Fibroblast of lung (primary cell): ENCODE measurements at regions not wholly inside any gene's neighbourhood (a gene's known extent, or its start where the extent isn't known, plus 50 kb on each side); places are given as distances from the start of the nearest gene placed in this dataset.

ENCODE experiments used
- DNase-seq, 2 donors: peaks; one replicate each; pipeline versions ENCODE4 v3.0.0 to v3.0.0-alpha.2; 2010; ENCODE audit warnings: low read depth in 2 of 2
- H2AFZ ChIP-seq: 2 replicates; pipeline ENCODE4 v1.5.1; 2012; ENCODE audit warnings: low read length, control low read depth, inconsistent platforms
- H3K27ac ChIP-seq: 2 replicates; pipeline ENCODE4 v1.5.1; 2011; ENCODE audit warnings: low read length, control low read depth; ENCODE audit not compliant: insufficient read depth
- H3K27me3 ChIP-seq: 2 replicates; pipeline ENCODE4 v1.5.1; 2011; ENCODE audit warnings: mild to moderate bottlenecking, low read length; ENCODE audit not compliant: control insufficient read depth, insufficient read depth
- H3K36me3 ChIP-seq: 2 replicates; pipeline ENCODE4 v1.5.1; 2011; ENCODE audit warnings: low read length; ENCODE audit not compliant: control insufficient read depth, insufficient read depth
- H3K4me1 ChIP-seq: 2 replicates; pipeline ENCODE4 v1.5.1; 2011; ENCODE audit warnings: low read length; ENCODE audit not compliant: control insufficient read depth, insufficient read depth; ENCODE audit errors: extremely low read depth
- H3K4me2 ChIP-seq: 2 replicates; pipeline ENCODE4 v1.5.1; 2011; ENCODE audit warnings: low read length, control low read depth; ENCODE audit not compliant: insufficient read depth; ENCODE audit errors: extremely low read depth
- H3K4me3 ChIP-seq, 4 experiments: fragments of 200-600 bp in 1 of 4; sonication (generic) in 1 of 4; replicated peaks in 1 of 4; 2 replicates each; pipeline ENCODE4 v1.5.1; 2011 to 2016; ENCODE audit warnings: low read length in 4 of 4, low read depth in 3 of 4, mild to moderate bottlenecking in 3 of 4, control low read depth in 2 of 4, inconsistent platforms in 1 of 4, mixed read lengths in 1 of 4; ENCODE audit not compliant: insufficient read depth in 1 of 4; ENCODE audit errors: control extremely low read depth in 1 of 4
- H3K79me2 ChIP-seq: 2 replicates; pipeline ENCODE4 v1.5.1; 2012; ENCODE audit warnings: mild to moderate bottlenecking, low read length, inconsistent platforms; ENCODE audit not compliant: control insufficient read depth, insufficient read depth
- H3K9ac ChIP-seq: 2 replicates; pipeline ENCODE4 v1.5.1; 2011; ENCODE audit warnings: mild to moderate bottlenecking, low read length, control low read depth; ENCODE audit not compliant: insufficient read depth
- H3K9me3 ChIP-seq: 2 replicates; pipeline ENCODE4 v1.5.1; 2012; ENCODE audit warnings: low read depth, low read length; ENCODE audit not compliant: control insufficient read depth, insufficient read depth
- H4K20me1 ChIP-seq: 2 replicates; pipeline ENCODE4 v1.5.1; 2011; ENCODE audit warnings: low read length; ENCODE audit not compliant: control insufficient read depth, insufficient read depth; ENCODE audit errors: extremely low read depth
- EZH2 ChIP-seq: IDR thresholded peaks from 2 replicates; pipeline ENCODE4 v1.5.1; 2012; ENCODE audit warnings: low read length, control low read depth, mild to moderate bottlenecking; ENCODE audit errors: missing control alignments
- TF ChIP-seq, protein P1 (sequence below), 2 donors: IDR thresholded peaks in 1 of 2; conservative IDR thresholded peaks in 1 of 2; 1 replicate in 1 of 2; 2 replicates in 1 of 2; pipeline ENCODE4 v1.5.1; 2011 to 2012; ENCODE audit warnings: low read length in 2 of 2, control low read depth in 1 of 2, inconsistent platforms in 1 of 2, low read depth in 1 of 2, mild to moderate bottlenecking in 1 of 2

DNA sequence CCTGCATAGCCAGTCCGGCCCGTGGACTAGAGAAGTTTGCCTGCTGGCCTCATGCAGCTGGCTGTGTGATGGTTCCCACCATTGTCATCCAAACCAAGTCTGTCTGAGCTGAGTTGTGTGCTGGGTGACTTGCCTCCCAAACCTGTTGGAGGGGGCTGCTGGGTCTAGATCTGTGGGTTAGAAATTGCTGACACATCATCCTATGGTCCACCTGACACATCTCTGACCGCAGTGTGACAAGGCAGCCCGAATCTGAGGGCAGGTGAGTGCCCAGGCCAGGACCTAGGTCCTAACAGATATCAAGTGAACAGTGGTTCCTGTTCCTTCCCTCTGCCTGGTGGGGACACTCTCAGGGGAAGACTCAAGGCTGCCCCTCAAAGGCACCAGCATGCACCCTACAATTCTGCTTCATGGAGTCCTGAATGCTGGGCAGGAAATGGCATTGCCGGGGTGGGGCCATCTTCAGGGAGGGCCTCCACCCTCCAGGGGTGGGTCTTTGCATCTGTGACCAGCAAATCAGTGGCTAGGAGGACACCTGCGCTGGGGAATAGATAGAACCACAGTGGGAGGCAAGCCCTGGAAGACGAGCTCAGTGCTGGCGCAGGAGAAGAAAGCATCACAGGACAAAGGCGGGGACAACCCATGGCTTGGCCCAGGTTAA is 117.9 kb upstream of the ID2 start:
- Histone ChIP-seq H4K20me1 (no peaks in the 10 kb centered on the region), H3K36me3 (no peaks in the 10 kb centered on the region), H3K79me2 (no peaks in the 10 kb centered on the region), H3K27ac (no peak overlapping the region), H3K4me3 (no peak overlapping the region), H3K9ac (no peak overlapping the region), H3K9me3 (no peaks in the 10 kb centered on the region), H3K27me3 (no peaks in the 10 kb centered on the region), H3K4me2 (no peak overlapping the region), H2AFZ (no peak overlapping the region), H3K4me1 (no peaks in the 10 kb centered on the region)
- no peak for DNase-seq
- TF ChIP-seq EZH2, result no peak
- TF ChIP-seq, protein P1, sequence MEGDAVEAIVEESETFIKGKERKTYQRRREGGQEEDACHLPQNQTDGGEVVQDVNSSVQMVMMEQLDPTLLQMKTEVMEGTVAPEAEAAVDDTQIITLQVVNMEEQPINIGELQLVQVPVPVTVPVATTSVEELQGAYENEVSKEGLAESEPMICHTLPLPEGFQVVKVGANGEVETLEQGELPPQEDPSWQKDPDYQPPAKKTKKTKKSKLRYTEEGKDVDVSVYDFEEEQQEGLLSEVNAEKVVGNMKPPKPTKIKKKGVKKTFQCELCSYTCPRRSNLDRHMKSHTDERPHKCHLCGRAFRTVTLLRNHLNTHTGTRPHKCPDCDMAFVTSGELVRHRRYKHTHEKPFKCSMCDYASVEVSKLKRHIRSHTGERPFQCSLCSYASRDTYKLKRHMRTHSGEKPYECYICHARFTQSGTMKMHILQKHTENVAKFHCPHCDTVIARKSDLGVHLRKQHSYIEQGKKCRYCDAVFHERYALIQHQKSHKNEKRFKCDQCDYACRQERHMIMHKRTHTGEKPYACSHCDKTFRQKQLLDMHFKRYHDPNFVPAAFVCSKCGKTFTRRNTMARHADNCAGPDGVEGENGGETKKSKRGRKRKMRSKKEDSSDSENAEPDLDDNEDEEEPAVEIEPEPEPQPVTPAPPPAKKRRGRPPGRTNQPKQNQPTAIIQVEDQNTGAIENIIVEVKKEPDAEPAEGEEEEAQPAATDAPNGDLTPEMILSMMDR (conservative IDR thresholded peaks at IDR 0.05 in 1 of 2, IDR thresholded peaks at IDR 0.05 in 1 of 2; ENCODE audit: low read depth in 1 of 2, low read length in 2 of 2), result no peak

DNA sequence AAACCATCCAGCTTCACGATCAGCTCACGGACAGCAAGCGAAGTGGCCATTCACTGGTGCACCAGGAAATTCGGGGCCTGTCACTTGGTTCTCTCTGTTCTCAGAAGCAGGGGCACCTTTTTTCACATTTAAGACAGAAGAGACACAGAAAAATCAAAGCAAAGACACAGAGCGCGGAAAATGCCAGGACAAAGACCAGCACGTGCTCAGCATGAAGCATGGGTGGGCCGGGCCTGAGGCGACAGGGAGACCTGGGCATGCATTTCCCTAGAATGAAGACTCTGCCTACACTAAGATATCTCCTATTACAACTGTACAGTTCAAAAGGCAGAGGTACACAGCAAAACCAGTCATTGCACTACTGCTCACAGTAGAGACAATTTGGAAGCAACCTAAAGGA is 117.4 kb upstream of the ID2 start:
- Histone ChIP-seq H2AFZ (no peak overlapping the region), H3K4me2 (no peak overlapping the region), H3K4me3 (no peak overlapping the region), H3K27ac (no peak overlapping the region), H3K36me3 (no peaks in the 10 kb centered on the region), H3K9me3 (no peaks in the 10 kb centered on the region), H4K20me1 (no peaks in the 10 kb centered on the region), H3K9ac (no peak overlapping the region), H3K4me1 (no peaks in the 10 kb centered on the region), H3K27me3 (no peaks in the 10 kb centered on the region), H3K79me2 (no peaks in the 10 kb centered on the region)
- TF ChIP-seq, protein P1 (conservative IDR thresholded peaks at IDR 0.05 in 1 of 2, IDR thresholded peaks at IDR 0.05 in 1 of 2; ENCODE audit: low read depth in 1 of 2, low read length in 2 of 2), result no peak
- TF ChIP-seq EZH2, result no peak
- DNase-seq, result no peak

DNA sequence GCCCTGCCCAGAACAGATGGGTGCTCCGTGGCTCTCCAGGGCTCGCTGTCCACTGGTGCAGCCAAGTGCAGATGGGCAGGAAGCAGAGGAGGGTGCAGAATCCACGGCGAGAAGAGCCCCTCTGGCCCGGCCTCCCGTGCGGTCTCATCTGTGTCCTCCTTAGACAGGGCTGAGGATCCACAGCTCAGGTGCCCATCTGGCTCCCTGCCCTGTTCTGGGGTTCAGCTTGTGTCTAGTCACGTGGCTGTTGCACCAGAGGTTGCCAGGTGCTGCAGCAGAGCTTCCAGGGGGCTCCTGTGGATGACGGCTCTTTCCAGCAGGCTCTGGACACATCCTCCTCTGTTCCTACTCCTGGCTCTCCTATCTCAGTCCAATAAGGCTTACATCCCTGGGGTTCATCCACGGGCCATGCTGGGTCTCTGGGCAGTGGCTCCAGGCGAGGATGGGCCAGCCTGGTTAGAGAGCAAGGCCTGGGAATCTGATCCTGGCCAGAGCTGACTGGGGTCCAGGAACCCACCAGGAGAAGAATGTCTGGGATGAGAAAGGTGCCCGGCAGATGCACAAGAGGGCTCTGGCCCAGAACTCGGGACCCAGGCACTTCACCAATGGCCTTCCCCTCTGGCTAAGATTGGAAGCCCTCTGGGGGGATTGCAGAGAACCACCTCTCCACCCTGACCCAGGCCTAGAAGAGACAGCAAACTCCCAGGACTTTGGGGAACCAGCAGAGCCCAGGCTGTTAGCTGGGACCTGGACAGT is 116.3 kb upstream of the ID2 start:
- Histone ChIP-seq H3K4me1 (no peaks in the 10 kb centered on the region), H3K27ac (no peak overlapping the region), H3K36me3 (no peaks in the 10 kb centered on the region), H3K9ac (no peak overlapping the region), H3K9me3 (no peaks in the 10 kb centered on the region), H3K27me3 (no peaks in the 10 kb centered on the region), H3K79me2 (no peaks in the 10 kb centered on the region), H2AFZ (no peak overlapping the region), H3K4me2 (no peak overlapping the region), H3K4me3 (no peak overlapping the region), H4K20me1 (no peaks in the 10 kb centered on the region)
- TF ChIP-seq, protein P1 (conservative IDR thresholded peaks at IDR 0.05 in 1 of 2, IDR thresholded peaks at IDR 0.05 in 1 of 2; ENCODE audit: low read depth in 1 of 2, low read length in 2 of 2), result no peak
- TF ChIP-seq EZH2, result no peak
- DNase-seq, result no peak
